ENCODE measurements at regions not wholly inside any gene's neighbourhood (a gene's known extent, or its start where the extent isn't known, plus 50 kb on each side); places are given as distances from the start of the nearest gene placed in this dataset.

DNA sequence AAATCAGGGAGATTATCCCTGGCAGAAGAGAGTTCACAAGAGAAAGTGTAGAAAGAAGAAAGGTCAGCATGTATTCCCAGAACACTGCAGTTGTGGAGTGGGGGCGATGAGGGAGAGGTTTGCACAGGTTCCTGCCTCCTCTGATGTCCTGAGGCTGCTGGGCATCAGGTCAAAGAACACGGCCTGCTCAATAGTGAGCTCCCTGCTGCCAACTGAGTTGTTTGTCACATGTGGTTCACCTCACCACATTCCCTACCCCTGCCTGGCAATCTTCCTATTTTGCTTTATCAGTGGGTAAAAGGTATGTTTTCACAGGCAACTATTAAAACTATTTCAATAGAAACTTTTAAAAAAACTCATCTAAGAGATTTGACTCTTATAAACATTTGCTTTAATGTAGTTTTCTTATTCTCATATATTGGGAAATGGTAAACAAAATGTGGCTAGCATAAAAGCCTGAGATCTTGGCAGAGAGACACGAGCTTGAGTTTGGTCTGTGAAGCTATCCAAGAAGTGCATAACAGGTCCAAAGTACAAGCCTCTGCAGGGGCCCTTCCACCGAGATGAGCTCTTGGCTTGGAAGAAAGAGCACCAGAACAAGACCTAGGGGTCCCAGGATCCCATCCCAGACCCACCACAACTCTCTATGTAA is 123.9 kb upstream of the SRD5A2 start:
- DNase-seq: no peak
- 51 to 63% (median 60%) methylated on average over 4 of the region's 4 CpGs for WGBS, 5 donors
- H3K9me3 ChIP-seq: peaks cover 0 to 37% (median 21%) of the 10 kb centered on the region in 8 donors
- H3K4me3 ChIP-seq: no peak overlapping the region
- H3K27ac ChIP-seq: no peak overlapping the region
- H3K4me1 ChIP-seq: no peaks in the 10 kb centered on the region
- intact Hi-C loops (cut with DNase I; ENCODE audit: low total_unique reads): no loop called here
- no peaks in the 10 kb centered on the region for H3K27me3 ChIP-seq (replicated peaks in 1 of 7)
- H3K36me3 ChIP-seq: no peaks in the 10 kb centered on the region
- TF ChIP-seq POLR2AphosphoS5 (IDR thresholded peaks at IDR 0.05) (no peak), POLR2A (IDR thresholded peaks at IDR 0.05) (no peak)
- TF ChIP-seq, protein P1, sequence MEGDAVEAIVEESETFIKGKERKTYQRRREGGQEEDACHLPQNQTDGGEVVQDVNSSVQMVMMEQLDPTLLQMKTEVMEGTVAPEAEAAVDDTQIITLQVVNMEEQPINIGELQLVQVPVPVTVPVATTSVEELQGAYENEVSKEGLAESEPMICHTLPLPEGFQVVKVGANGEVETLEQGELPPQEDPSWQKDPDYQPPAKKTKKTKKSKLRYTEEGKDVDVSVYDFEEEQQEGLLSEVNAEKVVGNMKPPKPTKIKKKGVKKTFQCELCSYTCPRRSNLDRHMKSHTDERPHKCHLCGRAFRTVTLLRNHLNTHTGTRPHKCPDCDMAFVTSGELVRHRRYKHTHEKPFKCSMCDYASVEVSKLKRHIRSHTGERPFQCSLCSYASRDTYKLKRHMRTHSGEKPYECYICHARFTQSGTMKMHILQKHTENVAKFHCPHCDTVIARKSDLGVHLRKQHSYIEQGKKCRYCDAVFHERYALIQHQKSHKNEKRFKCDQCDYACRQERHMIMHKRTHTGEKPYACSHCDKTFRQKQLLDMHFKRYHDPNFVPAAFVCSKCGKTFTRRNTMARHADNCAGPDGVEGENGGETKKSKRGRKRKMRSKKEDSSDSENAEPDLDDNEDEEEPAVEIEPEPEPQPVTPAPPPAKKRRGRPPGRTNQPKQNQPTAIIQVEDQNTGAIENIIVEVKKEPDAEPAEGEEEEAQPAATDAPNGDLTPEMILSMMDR (IDR thresholded peaks at IDR 0.05 in 8 of 11, conservative IDR thresholded peaks at IDR 0.05 in 3 of 11): no peak

DNA sequence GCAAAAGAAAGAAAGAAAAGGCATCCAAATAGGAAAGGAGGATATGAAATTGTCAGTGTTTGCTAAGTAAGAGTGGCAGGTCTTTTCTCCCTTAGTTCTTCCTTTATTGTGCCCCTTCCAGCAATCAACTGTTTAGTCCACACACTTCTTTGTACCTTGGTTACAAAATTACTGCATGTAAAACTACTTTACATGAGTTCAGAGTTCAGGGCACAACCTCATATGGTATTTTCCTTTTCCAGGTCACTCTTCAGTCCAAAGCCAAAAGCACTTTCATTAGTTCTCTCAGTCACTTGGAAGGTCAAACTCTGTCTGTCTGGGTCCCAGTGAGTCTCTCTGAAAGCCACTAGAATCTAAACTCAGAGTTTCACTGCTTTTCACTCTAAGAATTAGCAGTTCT is 122.5 kb upstream of the SRD5A2 start:
- Histone ChIP-seq H3K4me3 (no peak overlapping the region), H3K36me3 (no peaks in the 10 kb centered on the region), H3K27me3 (replicated peaks in 1 of 7) (no peaks in the 10 kb centered on the region), H3K4me1 (no peaks in the 10 kb centered on the region), H3K9me3 (peaks cover 2 to 51% (median 35%) of the 10 kb centered on the region in 8 donors), H3K27ac (no peak overlapping the region)
- no peak for DNase-seq
- TF ChIP-seq, protein P1 (IDR thresholded peaks at IDR 0.05 in 8 of 11, conservative IDR thresholded peaks at IDR 0.05 in 3 of 11): no peak
- TF ChIP-seq POLR2AphosphoS5 (IDR thresholded peaks at IDR 0.05) (no peak), POLR2A (IDR thresholded peaks at IDR 0.05) (no peak)
- intact Hi-C loops (cut with DNase I; ENCODE audit: low total_unique reads): no loop called here

DNA sequence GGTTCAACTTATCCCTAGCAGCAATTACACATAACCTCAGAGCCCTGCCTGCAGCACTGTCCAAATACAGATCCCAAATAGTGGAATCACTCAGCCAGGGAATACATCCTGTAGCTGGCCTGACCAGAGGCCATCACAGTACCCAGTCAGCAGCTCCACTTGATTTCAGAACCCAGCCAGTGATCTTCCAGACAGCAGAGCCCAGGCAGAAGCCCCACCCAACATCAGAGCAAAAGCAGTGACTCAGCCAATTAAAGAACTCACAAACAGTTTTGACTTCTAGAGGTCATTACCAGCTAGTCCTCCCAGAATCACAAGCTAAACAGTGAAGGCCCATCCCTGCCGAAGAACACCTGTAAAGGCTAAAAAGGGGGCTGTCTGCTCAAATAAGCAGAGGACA is 118.0 kb upstream of the SRD5A2 start:
- no peak overlapping the region for H3K4me3 ChIP-seq
- no peak for DNase-seq
- TF ChIP-seq, protein P1 (IDR thresholded peaks at IDR 0.05 in 8 of 11, conservative IDR thresholded peaks at IDR 0.05 in 3 of 11): no peak
- no peak for TF ChIP-seq POLR2A (IDR thresholded peaks at IDR 0.05)
- no peak for TF ChIP-seq POLR2AphosphoS5 (IDR thresholded peaks at IDR 0.05)
- no peak overlapping the region for H3K27ac ChIP-seq
- no peaks in the 10 kb centered on the region for H3K4me1 ChIP-seq
- WGBS, 5 donors: 57 to 91% (median 75%) methylated on average over 1 of the region's 1 CpG
- no peaks in the 10 kb centered on the region for H3K27me3 ChIP-seq (replicated peaks in 1 of 7)
- intact Hi-C loops (cut with DNase I; ENCODE audit: low total_unique reads): no loop called here
- peaks cover 11 to 94% (median 78%) of the 10 kb centered on the region in 8 donors for H3K9me3 ChIP-seq
- no peaks in the 10 kb centered on the region for H3K36me3 ChIP-seq

DNA sequence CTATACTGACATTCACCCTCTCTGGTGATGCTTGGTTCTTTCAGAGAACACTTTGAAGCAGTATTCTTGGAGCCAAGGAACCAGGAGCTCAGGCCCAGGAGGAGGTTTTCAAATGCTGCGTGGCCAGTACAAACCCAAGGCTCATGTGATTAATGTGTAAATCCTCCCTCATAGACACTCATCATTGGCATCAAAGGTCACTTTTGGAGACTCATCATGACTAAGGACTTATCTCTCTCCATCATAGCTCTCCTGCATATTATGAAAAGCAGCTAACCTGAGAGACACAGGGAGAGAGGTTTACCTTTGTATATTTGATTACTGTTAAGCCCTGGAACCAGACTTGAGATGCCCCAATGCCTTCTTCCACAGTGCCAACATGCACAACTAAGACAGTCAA is 115.3 kb upstream of the SRD5A2 start:
- intact Hi-C loops (cut with DNase I; ENCODE audit: low total_unique reads): no loop called here
- no peak for DNase-seq
- peaks cover 14 to 98% (median 95%) of the 10 kb centered on the region in 8 donors for H3K9me3 ChIP-seq
- no peaks in the 10 kb centered on the region for H3K36me3 ChIP-seq
- H3K4me3 ChIP-seq: no peak overlapping the region
- no peak overlapping the region for H3K27ac ChIP-seq
- TF ChIP-seq, protein P1 (IDR thresholded peaks at IDR 0.05 in 8 of 11, conservative IDR thresholded peaks at IDR 0.05 in 3 of 11): no peak
- TF ChIP-seq POLR2AphosphoS5 (IDR thresholded peaks at IDR 0.05) (no peak), POLR2A (IDR thresholded peaks at IDR 0.05) (no peak)
- 75 to 97% (median 91%) methylated on average over 1 of the region's 1 CpG for WGBS, 5 donors
- H3K27me3 ChIP-seq (replicated peaks in 1 of 7): no peaks in the 10 kb centered on the region
- H3K4me1 ChIP-seq: no peaks in the 10 kb centered on the region

All from spleen (tissue), 11 donors.